Head of caudate nucleus (tissue), 42 donors: ENCODE measurements at regions not wholly inside any gene's neighbourhood (a gene's known extent, or its start where the extent isn't known, plus 50 kb on each side); places are given as distances from the start of the nearest gene placed in this dataset.
A peak's percentile ranks its signal among the peaks of the same experiment; 100 is the strongest.

Experiments used
- DNase-seq, 42 donors: peaks; one replicate each; pipeline versions ENCODE4 v3.0.0 to v3.0.0-alpha.2; 2020 to 2021; ENCODE audit warnings: mixed read lengths in 7 of 42
- intact Hi-C: fragments of 100-400 bp; cut with DNase I; formaldehyde crosslinking; loops from one replicate; pipeline ENCODE4 v1.15.0; 2022

- DNase-seq = no peak
- intact Hi-C loops = no loop called here
Observed at GRCh38 chr13:70622796-70623195, 514.5 kb upstream of the KLHL1 start.

GRCh38 chr13:70619936-70620335 lies 511.7 kb upstream of the KLHL1 start:
- DNase-seq = no peak
- intact Hi-C loops = no loop called here

- intact Hi-C loops = no loop called here
- no peak for DNase-seq
Observed at GRCh38 chr13:70616847-70617246, 508.6 kb upstream of the KLHL1 start.

- intact Hi-C loops = no loop called here
- no peak for DNase-seq
Observed at GRCh38 chr13:70613295-70613694, 505.0 kb upstream of the KLHL1 start.

GRCh38 chr13:70612881-70613280 lies 504.6 kb upstream of the KLHL1 start:
- intact Hi-C loops = no loop called here
- no peak for DNase-seq

GRCh38 chr13:70604448-70604847 lies 496.2 kb upstream of the KLHL1 start:
- intact Hi-C loops = no loop called here
- DNase-seq = no peak

- intact Hi-C loops = no loop called here
Observed at GRCh38 chr13:70593716-70594115, 485.5 kb upstream of the KLHL1 start.

GRCh38 chr13:70585109-70585508 lies 476.9 kb upstream of the KLHL1 start:
- intact Hi-C loops = no loop called here
- no peak for DNase-seq

More at GRCh38 chr13:70593716-70594115, 485.5 kb upstream of the KLHL1 start:
- no peak for DNase-seq

GRCh38 chr13:70580825-70581224 lies 472.6 kb upstream of the KLHL1 start:
- no peak for DNase-seq
- intact Hi-C loops = no loop called here

GRCh38 chr13:70579941-70580340 lies 471.7 kb upstream of the KLHL1 start:
- intact Hi-C loops = loop anchor here (10.0 kb wide), 1 partner anchor 1045 kb away; no protein-coding TSS in a partner anchor

GRCh38 chr13:70571221-70571620 lies 463.0 kb upstream of the KLHL1 start:
- intact Hi-C loops = loop anchor here (10.0 kb wide), 1 partner anchor 1036 kb away; no protein-coding TSS in a partner anchor
- DNase-seq = no peak

More at GRCh38 chr13:70579941-70580340, 471.7 kb upstream of the KLHL1 start:
- DNase-seq = no peak

- intact Hi-C loops = no loop called here
Observed at GRCh38 chr13:70568571-70568970, 460.3 kb upstream of the KLHL1 start.

GRCh38 chr13:70544706-70545105 lies 436.5 kb upstream of the KLHL1 start:
- intact Hi-C loops = no loop called here
- no peak for DNase-seq

More at GRCh38 chr13:70568571-70568970, 460.3 kb upstream of the KLHL1 start:
- DNase-seq = peak in 8 of 42 donors; percentile 8 to 49 (median 20)

- DNase-seq = peak in 34 of 42 donors; percentile 1 to 84 (median 34)
- intact Hi-C loops = no loop called here
Observed at GRCh38 chr13:70541451-70541850, 433.2 kb upstream of the KLHL1 start.

GRCh38 chr13:70534466-70534865 lies 426.2 kb upstream of the KLHL1 start:
- DNase-seq = no peak
- intact Hi-C loops = no loop called here

- DNase-seq = no peak
- intact Hi-C loops = no loop called here
Observed at GRCh38 chr13:70529652-70530051, 421.4 kb upstream of the KLHL1 start.

GRCh38 chr13:70527599-70527998 lies 419.3 kb upstream of the KLHL1 start:
- DNase-seq = peak in 3 of 42 donors; percentile 7 to 11 (median 10)
- intact Hi-C loops = no loop called here

GRCh38 chr13:70523622-70524021 lies 415.4 kb upstream of the KLHL1 start:
- DNase-seq = no peak
- intact Hi-C loops = no loop called here

- intact Hi-C loops = no loop called here
- no peak for DNase-seq
Observed at GRCh38 chr13:70520275-70521036, 412.2 kb upstream of the KLHL1 start.

GRCh38 chr13:70518081-70518480 lies 409.8 kb upstream of the KLHL1 start:
- intact Hi-C loops = no loop called here
- no peak for DNase-seq

GRCh38 chr13:70516226-70516625 lies 408.0 kb upstream of the KLHL1 start:
- no peak for DNase-seq
- intact Hi-C loops = no loop called here
